ENCODE measurements at regions not wholly inside any gene's neighbourhood (a gene's known extent, or its start where the extent isn't known, plus 50 kb on each side); places are given as distances from the start of the nearest gene placed in this dataset.

- no peak for DNase-seq
Measured at GRCh38 chr1:55547405-55547804, 332.2 kb upstream of the USP24 start.

- no peak for DNase-seq
Measured at GRCh38 chr1:55546553-55546952, 331.4 kb upstream of the USP24 start.

- DNase-seq: no peak
Measured at GRCh38 chr1:55544826-55545225, 329.7 kb upstream of the USP24 start.

- no peak for DNase-seq
Measured at GRCh38 chr1:55542901-55543504, 327.8 kb upstream of the USP24 start.

- no peak for DNase-seq
Measured at GRCh38 chr1:55541296-55541695, 326.1 kb upstream of the USP24 start.

GRCh38 chr1:55539652-55540512 lies 324.7 kb upstream of the USP24 start:
- DNase-seq: no peak

GRCh38 chr1:55538428-55538827 lies 323.3 kb upstream of the USP24 start:
- no peak for DNase-seq

GRCh38 chr1:55536545-55536865 lies 321.3 kb upstream of the USP24 start:
- DNase-seq: no peak

GRCh38 chr1:55535724-55536544 lies 320.8 kb upstream of the USP24 start:
- DNase-seq: no peak

- no peak for DNase-seq
Measured at GRCh38 chr1:55534565-55535121, 319.5 kb upstream of the USP24 start.

GRCh38 chr1:55531644-55532043 lies 316.5 kb upstream of the USP24 start:
- no peak for DNase-seq

- DNase-seq: no peak
Measured at GRCh38 chr1:55530749-55531478, 315.8 kb upstream of the USP24 start.

GRCh38 chr1:55529017-55529416 lies 313.9 kb upstream of the USP24 start:
- DNase-seq: no peak

- no peak for DNase-seq
Measured at GRCh38 chr1:55527831-55528230, 312.7 kb upstream of the USP24 start.

- DNase-seq: no peak
Measured at GRCh38 chr1:55526716-55527115, 311.6 kb upstream of the USP24 start.

- no peak for DNase-seq
Measured at GRCh38 chr1:55524006-55524405, 308.8 kb upstream of the USP24 start.

GRCh38 chr1:55522982-55523381 lies 307.8 kb upstream of the USP24 start:
- no peak for DNase-seq

GRCh38 chr1:55522353-55522903 lies 307.3 kb upstream of the USP24 start:
- no peak for DNase-seq

GRCh38 chr1:55520861-55521260 lies 305.7 kb upstream of the USP24 start:
- DNase-seq: no peak

GRCh38 chr1:55519937-55520683 lies 304.9 kb upstream of the USP24 start:
- no peak for DNase-seq

- DNase-seq: no peak
Measured at GRCh38 chr1:55519276-55519675, 304.1 kb upstream of the USP24 start.

GRCh38 chr1:55517036-55517435 lies 301.9 kb upstream of the USP24 start:
- DNase-seq: no peak
